ENCODE measurements at regions not wholly inside any gene's neighbourhood (a gene's known extent, or its start where the extent isn't known, plus 50 kb on each side); places are given as distances from the start of the nearest gene placed in this dataset.

- TF ChIP-seq TEAD4 (IDR thresholded peaks at IDR 0.05; ENCODE audit: low read depth, low read length) = no peak
- no peak for TF ChIP-seq BACH1 (IDR thresholded peaks at IDR 0.05; ENCODE audit: low read length)
- no peak for TF ChIP-seq HDAC2 (IDR thresholded peaks at IDR 0.05; ENCODE audit: borderline replicate concordance in 1 of 2, low read depth in 2 of 2, low read length in 2 of 2)
- no peak for TF ChIP-seq EGR1 (IDR thresholded peaks at IDR 0.05; ENCODE audit: borderline replicate concordance, low read depth, low read length)
- TF ChIP-seq EP300 (IDR thresholded peaks at IDR 0.05; ENCODE audit: borderline replicate concordance in 1 of 2, low read depth in 2 of 2, low read length in 2 of 2) = no peak
Observed at GRCh38 chr11:87399341-87399740, 361.6 kb downstream of the TMEM135 start (continued).
